ENCODE measurements at regions not wholly inside any gene's neighbourhood (a gene's known extent, or its start where the extent isn't known, plus 50 kb on each side); places are given as distances from the start of the nearest gene placed in this dataset.

DNA sequence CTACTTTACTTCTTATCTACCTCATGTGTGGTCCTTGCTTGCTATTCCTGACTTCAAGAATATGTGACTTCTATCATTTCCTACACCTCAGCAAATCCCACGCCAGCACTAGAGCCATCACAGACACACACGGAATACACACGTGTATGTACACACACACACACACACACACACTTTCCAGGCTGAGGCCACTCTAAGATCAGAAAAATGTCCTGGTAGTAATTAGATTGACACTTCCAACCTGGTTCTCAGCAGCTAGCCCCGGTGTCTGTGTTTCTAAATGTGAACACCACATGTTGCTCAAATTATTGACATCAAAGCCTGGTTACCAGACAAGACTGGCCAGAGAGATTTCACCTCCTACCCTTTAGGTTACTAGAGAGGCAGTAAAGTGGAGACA lies 54.1 kb upstream of the SASH1 start:
- no peak overlapping the region for H3K27ac ChIP-seq (ENCODE audit: low read depth, low read length)
- H3K9ac ChIP-seq (ENCODE audit: low read length): no peak overlapping the region
- H3K4me1 ChIP-seq (ENCODE audit: control insufficient read depth, insufficient read depth, low read length): peaks cover 3% of the 10 kb centered on the region
- no peaks in the 10 kb centered on the region for H3K27me3 ChIP-seq (ENCODE audit: control insufficient read depth, insufficient read depth, low read length)
- no peaks in the 10 kb centered on the region for H3K36me3 ChIP-seq (ENCODE audit: control insufficient read depth, insufficient read depth, low read length)
- H3K4me3 ChIP-seq (ENCODE audit: low read length): no peak overlapping the region

DNA sequence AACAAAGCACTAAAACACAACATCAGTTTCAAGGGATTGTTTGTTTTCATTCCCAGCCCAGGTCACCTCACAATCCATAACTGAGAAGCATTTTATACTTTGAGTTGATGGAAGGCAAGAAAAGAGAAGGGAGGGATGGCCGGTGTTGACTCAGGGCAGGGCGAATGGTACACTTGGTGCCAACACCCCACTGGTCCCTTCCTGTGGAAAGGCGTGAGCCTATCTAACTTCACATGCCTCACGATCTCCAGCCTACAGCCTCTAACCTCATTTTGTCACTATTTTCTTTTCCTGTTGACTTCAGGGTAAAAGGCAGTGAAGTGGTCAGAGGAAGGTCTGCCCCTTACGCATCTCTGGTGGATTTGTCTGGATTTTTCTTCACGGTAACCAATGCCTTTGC lies 53.5 kb upstream of the SASH1 start:
- peaks cover 3% of the 10 kb centered on the region for H3K4me1 ChIP-seq (ENCODE audit: control insufficient read depth, insufficient read depth, low read length)
- H3K9ac ChIP-seq (ENCODE audit: low read length): no peak overlapping the region
- H3K36me3 ChIP-seq (ENCODE audit: control insufficient read depth, insufficient read depth, low read length): no peaks in the 10 kb centered on the region
- no peaks in the 10 kb centered on the region for H3K27me3 ChIP-seq (ENCODE audit: control insufficient read depth, insufficient read depth, low read length)
- no peak overlapping the region for H3K27ac ChIP-seq (ENCODE audit: low read depth, low read length)
- no peak overlapping the region for H3K4me3 ChIP-seq (ENCODE audit: low read length)

DNA sequence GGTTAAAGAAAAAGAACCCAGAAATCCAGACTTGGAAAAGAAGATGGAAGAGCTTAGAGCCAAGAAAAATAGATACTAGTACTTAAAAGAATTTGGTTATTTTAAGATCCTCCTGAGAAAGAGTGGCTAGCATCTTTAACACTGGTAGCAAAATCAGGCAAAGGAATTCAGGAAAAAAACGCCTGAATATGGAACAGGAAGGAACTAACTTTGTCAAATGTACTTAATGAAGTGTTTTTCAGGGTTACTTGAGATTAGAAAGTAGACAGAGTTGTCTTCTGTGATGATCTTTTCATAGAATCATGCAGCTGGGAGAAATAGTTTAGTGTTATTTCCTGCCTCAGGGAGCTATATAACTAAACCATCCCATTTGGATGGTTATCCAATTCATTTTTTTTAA lies 50.8 kb upstream of the SASH1 start:
- H3K4me1 ChIP-seq (ENCODE audit: control insufficient read depth, insufficient read depth, low read length): peaks cover 3% of the 10 kb centered on the region
- H3K27me3 ChIP-seq (ENCODE audit: control insufficient read depth, insufficient read depth, low read length): no peaks in the 10 kb centered on the region

More for the DNA sequence above, 50.8 kb upstream of the SASH1 start:
- no peak overlapping the region for H3K27ac ChIP-seq (ENCODE audit: low read depth, low read length)
- H3K9ac ChIP-seq (ENCODE audit: low read length): no peak overlapping the region
- H3K36me3 ChIP-seq (ENCODE audit: control insufficient read depth, insufficient read depth, low read length): no peaks in the 10 kb centered on the region
- H3K4me3 ChIP-seq (ENCODE audit: low read length): no peak overlapping the region

All from rectal smooth muscle tissue (tissue), 1 donor.